Activated CD4-positive, alpha-beta T cell treated with anti-CD3 and anti-CD28 coated beads, Interleukin-2, amount 50 U/mL, for 24 hours (primary cell): ENCODE measurements at regions not wholly inside any gene's neighbourhood (a gene's known extent, or its start where the extent isn't known, plus 50 kb on each side); places are given as distances from the start of the nearest gene placed in this dataset.
"Not testable (repeated sequence)": the region's sequence is repeated elsewhere in the genome, so short reads cannot be mapped to it uniquely, and the experiment has no call there.

Experiments used
- DNase-seq, 2 donors: peaks; one replicate each; pipeline ENCODE4 v3.0.0-alpha.2; 2020; ENCODE audit warnings: low read depth in 1 of 2, low spot score in 1 of 2

DNA sequence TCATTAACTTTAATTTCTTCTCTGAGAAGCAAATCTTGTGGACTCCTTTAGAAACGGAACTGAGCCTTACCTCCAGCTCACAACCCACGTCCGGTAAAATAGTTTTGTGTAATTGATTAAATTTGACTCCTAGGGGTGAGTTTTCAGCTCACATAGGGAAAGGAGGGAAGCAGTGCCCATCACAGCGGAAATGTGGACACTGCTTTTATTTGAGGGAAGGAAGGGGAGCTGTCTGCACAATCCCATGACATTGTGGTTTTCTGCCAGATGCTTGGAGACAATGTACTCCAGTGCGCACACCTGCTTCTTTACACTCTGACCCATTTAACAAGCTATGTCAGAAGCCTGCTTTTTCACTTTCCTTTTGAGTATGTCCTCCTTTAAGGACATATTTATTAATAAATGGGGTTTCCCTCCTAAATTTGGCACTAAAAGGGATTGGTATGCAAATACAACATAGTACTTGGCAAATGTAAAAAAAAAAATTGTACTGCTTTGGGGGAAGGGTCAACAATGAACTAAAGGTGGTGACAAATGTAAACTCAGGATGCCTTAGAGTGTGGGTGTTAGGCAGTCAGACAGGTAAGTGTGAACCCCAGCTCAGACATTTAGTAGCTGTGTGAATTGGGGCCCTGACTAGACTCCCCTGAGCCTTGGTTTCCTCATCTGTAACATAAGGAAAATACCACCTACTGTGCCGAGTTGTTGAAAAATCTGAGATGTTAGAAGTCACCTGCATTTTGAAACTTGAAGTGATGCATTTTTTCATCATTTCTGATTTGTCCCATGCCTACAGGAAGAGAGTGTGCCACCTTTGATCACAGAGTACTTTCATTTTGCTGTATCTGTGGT, 90.2 kb upstream of the KLF6 start:
- DNase-seq = no peak

DNA sequence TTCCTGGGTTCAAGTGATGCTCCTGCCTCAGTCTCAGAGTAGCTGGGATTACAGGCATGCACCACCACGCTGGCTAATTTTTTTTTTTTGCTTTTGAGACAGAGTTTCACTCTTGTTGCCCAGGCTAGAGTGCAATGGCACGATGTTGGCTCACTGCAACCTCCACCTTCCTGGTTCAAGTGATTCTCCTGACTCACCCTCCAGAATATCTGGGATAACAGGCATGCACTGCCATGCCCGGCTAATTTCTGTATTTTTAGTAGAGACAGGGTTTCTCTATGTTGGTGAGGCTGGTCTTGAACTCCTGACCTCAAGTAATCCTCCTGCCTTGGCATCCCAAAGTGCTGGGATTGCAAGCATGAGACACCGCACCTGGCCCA, 89.6 kb upstream of the KLF6 start:
- DNase-seq = not testable (repeated sequence)

DNA sequence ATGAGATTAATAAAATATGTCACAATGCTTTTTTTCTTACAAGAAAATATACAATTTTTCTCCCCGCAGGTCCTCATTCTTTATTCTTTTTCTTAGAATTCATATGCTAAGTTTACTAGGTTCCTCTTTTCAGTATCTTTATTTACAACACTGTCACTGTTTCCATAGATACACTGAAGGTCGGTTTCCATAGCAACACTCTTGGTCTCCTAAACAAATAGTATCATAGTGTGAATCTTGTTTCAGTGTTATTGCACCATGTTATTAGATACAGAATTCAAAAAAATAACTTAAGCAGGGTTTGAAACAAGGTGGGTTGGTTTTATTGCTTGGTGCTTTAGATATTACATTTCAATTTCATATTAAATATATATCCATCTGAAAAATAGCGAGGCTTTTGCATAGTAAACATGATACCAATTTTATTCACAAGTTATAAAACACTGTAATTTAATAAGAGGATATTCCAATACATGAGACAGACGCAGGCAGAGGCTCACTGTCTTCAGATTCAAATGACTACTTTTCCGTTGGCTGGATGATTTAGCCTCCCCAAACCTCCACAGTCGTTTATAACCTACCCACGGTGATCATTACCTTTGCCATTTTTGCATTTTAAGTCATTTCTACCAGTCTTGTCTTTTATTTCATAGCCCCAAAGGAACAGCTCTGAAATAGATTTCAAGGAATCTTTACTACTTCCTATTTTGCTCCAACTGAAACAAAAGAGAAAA, 88.9 kb upstream of the KLF6 start:
- DNase-seq = peak in 1 of 2 donors; percentile 42

DNA sequence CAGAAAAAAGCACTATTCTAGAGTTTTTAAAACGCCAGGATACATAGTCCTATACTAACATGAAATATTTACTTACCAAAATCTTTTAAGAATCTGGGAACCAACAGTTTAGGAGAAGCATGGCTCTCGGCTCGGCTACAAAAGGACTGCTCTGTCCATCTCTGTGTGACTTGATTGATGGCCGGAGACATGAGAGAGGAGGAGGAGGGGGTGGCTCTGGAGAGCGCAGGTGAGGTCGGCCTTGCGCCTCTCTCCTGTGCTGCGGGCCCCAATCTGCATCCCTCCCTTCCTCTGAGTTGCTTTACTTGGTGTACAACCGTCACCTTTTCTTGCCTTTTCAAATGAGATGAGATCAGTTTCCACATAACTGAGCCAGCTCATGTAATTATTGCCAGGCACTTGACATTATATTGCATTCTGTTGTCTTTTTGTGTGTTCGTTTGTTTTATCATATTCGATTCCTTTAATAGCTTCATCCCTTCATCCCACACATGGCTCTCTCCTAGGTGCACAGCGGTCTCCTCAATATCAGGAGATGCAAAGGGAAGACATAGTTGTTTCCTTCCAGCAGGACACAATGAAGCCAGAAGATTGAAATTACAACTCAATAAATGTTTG, 87.8 kb upstream of the KLF6 start:
- no peak for DNase-seq

DNA sequence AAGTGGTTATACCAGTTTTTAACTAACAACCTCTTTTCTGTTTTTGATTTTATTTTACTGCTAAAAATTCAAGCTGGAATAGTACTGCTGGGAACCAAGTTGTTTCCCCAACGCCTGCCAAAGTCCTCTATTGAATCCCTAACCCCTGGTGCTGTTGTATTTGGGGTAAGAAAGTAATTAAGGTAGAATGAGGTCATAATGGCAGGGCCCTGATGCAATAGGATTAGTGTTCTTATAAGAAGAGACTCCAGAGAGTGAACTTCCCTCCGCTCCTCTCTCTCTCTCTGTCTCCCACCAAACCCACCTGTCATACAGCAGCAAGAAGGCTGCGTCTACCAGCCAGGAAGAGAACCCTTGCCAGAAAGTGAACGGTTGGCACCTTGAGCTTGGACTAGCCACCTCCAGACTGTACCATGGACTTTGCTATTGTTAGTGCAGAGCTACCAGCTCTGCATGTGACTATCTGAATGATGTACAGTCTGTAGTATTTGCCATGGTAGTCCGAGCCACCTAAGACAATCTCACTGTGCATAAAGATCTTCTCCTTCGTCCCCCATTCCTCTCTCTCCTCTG, 86.5 kb upstream of the KLF6 start:
- DNase-seq = no peak

DNA sequence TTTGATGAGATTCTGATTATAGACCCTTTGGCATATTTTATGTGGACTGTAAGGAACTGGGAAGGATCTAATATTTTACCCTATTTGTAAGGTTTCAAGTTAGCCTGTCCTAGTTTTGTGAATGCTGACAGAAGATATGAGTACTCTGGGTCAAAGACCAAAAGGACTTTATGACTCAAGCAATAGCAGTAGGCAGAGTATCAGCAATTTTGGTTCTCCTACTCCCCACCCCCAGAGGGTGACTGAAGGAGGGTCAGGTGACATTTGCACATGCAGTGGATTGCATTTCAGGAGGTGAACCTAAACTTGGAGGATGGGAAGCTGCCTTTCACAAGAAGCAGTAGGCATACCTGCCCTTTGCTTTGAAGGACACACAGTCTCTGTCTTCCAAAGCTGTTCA, 84.0 kb upstream of the KLF6 start:
- DNase-seq = no peak

DNA sequence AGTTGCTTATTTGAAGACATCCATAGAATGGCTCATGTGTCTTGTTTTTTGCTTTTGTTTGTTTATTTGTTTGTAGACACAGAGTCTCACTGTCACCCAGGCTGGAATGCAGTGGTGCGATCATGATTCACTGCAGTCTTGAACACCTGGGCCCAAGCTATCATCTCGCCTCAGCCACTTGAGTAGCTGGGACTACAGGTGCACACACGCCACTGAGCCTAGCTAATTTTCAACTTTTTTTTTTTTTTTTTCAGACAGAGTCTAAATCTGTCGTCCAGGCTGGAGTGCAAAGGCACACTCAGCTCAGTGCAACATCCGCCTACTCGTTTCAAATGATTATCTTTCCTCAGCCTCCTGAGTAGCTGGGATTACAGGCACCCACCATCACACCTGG, 83.3 kb upstream of the KLF6 start:
- DNase-seq = no peak

DNA sequence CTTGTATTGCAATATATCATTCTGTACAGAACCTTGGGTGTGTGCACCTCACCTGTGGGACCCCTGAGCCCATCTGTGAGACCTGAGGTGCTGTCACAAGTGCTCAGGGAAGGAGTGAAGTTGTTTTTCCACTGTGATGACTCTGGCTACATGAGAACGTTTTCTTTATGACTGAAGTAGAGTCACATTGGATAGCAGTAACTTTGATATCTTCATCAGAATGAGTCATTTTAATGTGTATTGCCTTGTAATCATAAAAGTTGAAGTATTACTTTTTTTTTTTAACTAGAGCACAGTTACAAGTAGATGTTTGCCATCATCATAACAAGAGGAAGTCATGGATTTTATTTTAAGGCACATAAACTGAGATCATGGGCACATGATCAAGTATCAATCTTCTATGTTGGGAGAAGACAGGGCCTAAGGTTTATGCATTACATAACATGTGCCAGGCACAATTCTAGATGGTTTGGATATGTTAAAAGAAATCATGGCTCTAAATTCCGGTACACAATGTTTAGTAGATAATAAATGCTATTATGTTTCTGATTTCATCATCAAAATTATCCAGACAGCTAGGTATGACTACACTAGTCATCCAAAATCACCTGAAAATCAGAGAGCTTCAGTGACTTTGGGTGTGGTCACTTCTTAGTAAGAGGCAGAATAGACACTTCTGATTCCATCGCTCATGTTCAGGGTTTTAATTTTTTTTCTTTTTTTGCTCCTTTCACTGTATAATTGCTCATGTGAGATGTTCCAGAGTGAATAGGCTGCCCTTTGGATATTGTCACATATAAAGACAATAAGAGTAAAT, 82.7 kb upstream of the KLF6 start:
- DNase-seq = peak in 1 of 2 donors; percentile 40

DNA sequence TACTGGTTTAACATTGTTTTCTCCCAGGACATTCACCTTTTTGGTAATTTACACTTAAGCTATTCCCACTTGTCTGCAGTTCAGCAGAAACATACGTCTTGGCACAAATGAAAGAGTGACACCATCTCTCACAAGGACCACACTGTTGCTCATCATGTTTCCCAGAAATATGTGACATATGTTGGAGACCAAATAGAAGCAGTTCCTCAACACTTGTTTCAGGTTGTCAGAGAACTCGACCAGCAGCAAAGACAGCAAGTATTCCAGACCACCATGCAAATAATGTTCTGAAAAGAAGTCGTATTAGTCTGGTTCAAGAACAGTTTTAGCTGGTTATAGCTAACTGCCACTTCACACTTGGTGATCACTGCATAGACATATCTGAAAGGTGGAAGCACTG, 81.3 kb upstream of the KLF6 start:
- DNase-seq = no peak

DNA sequence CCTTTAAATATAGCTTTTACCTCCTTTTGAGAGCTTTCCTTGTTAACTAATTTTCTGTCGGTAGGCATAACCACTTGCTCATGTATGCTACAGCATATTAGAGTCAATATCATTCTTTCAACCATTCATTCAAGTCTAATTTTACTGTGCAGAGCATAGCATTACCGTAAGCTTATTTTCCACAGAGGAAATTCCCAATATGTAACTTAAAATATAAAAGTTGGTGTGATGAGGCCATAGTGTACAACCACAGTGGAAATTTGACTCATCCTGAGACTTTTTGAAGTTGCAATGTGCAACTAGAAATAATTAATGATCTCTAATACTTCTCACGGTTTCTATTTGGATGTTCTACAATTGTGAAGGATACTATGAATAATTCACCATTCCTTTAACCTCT, 80.6 kb upstream of the KLF6 start:
- DNase-seq = no peak

DNA sequence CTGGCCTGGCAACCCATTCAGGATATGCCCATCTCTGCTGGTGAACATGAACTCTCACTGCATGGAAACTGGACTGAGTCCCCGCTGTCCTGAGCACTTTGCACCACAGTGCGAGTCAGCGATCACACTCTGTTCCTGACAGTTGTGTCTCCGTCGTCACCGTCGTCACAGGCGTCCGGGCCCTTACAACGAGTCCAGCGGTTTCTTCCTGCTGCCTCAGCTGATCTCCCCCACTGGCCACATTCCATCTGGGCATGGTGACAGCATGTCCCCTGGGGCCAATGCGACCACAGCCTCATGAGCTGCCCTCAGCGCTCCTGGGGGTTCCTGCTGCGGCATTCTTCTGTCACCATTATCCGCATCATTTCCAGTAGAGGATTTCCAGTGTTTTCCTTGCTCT, 76.8 kb upstream of the KLF6 start:
- no peak for DNase-seq

DNA sequence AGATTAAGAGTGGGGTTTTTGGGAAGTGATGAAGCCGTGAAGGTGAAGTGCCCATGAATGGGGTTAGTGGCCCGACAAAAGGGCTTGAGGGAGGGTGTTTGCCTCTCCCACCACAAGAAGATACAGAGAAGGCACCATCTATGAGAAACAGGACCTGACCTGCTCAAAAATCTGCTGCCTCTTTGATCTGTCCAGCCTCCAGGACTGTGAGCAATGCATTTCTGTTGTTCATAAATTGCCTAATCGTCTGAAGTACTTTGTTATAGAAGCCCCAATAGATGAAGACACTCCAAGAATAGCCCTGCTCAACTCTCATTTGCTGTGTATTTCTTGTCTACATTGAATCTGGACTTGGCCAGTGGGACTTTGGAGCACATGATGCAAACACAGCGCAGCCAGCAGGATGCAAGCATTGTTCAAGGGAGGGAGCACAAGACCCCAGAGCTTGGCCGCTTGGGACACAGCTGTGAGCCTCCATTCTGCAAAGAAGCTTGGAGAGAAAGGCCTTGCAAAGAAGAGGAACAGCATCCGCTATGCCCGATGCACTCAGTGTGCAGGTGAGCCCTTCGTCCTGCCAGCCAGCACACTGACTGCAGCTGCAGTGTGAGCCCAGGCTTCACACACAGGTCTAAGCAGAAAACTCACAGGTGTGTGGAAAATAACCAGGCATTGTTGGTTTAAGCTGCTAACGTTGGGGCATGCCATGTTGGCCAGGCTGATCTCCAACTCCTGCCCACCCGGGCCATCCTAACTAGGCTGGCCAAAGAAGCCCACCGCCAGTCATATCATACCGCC, 73.2 kb upstream of the KLF6 start:
- DNase-seq = no peak

DNA sequence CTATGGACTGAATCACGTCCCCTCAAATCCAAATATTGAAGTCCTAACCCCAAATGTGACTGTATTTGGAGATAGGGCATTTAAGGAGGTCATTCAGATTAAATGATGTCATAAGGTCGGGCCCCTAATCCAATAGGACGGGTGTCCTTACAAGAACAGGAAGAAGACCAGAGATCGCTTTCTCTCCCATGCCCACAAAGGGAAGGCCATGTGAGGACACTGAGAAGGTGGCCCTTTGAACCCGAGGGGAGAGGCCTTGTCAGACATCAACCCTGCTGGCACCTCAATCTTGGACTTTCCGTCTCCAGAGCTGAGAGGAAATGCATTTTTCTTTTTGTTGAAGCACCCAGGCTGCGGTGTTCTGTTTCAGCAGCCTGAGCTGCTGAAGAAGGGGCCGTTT, 72.3 kb upstream of the KLF6 start:
- DNase-seq = no peak

DNA sequence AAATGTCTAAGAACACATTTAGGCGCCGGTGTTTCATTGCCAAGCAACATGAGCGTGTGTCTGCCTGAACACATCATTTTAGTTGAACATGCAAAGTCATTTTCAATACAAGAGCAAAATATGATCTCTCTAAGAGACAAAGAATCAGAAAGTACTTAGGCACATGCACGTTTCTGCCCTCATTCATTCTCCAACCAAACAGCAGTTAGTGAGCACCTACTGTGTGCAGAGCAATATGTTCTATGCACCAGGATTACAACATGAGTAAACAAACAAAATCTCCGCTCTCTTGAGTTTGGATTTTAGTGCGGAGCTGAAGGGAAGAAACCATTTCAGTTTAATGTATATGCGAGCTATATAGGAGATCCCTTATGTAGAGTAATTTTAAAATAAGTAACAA, 71.6 kb upstream of the KLF6 start:
- no peak for DNase-seq

DNA sequence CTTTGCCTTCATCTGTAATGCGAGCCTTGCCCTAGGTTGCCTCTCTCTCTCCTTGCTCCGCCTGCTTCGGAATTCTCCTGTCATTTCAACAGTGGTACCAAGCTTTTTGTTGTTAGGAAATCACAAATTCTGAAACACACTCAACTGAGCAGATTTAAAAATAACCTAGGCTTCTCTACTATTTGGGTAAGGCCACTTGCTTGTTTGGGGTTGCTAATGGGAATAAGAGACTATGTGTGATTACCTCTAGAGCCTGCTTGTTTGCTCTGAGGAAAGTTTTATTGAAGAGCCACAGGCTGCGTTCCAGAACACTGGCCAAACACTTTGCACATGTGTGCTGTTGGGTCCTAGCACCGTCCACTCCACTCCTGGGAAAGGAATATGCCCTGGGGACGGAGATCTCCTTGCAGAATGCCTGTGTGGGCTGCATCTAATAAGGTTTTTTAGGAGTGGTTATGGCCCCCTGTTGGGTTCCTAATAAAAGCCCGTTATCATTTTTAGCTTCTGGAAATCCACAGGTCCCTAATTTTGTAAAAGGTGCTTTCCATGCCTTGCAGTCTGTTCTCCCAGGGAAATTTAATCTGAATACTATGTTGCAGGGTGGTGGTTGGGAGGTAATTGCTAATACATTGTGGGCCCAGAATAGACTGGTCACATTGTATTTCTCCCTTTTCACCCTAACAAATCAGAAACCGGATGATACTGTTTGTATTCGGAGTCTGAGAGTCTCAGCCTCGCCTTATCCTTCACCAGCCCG, 68.7 kb upstream of the KLF6 start:
- no peak for DNase-seq

DNA sequence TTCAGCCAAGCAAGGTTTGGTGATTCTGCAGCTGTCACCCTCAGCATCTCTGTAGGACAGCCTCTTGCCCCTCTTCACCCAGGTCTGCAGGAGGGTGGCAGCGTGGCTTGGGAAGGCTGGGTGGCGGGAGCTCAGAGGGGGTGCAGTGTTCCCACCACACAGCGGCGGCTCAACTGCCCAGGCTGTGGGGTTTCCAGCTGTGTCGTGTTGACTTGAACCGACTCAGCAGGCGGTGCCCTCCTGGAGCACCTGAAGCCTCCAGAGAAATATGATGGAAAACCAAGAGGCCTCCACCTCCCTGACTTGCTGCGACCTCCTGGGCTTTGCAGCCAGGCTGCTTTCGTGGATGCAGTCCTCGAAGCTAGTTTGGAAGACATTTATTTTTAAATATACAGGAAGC, 68.0 kb upstream of the KLF6 start:
- no peak for DNase-seq

DNA sequence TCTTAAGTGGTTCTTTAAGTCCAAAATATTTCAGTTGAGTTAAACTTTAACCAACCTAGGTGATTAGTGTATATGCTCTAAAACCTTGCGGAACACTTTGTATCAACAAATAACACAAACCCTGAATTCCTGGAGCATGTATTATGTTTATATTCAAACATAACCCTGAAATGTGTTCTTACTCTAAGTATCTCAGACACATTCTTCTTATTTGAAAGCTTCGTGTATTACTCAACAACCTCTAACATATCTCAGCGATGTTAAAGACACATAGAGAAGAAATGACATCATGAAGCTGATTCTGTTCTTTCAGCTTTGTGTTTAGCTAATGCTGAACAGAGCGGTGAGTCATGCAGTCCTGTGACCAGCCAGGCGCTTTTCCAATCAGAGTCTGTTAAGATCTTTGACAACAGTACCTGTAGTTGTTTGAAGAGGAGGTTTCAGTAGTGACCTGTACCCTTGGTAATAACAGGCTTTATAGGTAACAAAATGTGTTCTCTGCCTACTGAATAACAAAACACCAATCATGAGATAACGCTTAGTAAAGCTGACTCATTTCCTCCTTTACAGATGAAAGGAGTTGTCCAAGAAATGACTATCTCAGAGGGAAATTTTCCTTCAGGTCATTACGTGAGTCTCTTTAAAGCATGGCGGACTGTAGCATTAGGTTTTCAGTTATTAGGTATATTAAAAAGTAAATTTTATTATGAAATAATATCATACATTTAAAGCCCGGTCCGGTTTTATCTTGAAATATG, 67.3 kb upstream of the KLF6 start:
- DNase-seq = peak in 1 of 2 donors; percentile 73

DNA sequence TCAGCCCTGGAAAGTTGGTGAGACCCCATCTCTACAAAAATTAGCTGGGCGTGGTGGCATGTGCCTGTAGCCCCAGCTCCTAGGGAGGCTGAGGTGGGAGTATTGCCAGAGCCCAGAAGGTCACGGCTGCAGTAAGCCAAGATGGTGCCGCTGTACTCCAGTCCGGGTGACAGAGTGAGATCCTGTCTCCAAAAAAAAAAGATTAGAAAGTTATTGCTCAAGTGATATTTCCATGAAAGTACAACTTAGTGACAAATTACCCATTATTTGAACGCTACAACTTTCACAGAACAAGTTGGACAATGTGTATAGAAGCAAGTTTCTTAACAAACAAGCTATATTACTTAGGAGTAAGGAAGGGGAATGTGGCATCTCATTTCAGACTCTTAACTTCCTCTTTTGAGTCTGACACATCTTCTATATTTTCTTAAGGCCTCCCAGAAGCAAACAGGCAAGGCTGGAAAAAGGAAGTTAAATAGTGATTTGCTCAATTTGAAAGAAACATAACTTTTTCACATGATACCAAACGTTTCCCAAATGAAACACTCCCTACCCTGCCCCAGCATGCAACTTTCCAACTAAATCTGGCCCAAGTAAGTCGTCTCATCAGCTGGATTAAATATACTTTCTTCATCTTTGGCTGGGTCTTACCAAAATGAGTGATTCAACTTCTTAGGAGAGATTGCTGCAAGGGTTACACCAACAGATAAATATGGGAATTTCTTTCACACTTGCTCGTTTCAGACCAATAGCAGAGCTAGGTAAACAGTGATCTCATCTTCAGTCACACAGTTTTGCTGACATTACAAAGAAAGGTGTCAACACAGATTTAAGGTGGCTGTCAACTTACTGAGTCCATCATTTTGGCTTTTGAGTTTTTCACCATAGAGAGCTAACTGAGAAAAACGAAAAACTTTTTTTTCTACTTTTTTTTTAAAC, 66.3 kb upstream of the KLF6 start:
- DNase-seq = no peak
